ENCODE measurements at regions not wholly inside any gene's neighbourhood (a gene's known extent, or its start where the extent isn't known, plus 50 kb on each side); places are given as distances from the start of the nearest gene placed in this dataset.

DNA sequence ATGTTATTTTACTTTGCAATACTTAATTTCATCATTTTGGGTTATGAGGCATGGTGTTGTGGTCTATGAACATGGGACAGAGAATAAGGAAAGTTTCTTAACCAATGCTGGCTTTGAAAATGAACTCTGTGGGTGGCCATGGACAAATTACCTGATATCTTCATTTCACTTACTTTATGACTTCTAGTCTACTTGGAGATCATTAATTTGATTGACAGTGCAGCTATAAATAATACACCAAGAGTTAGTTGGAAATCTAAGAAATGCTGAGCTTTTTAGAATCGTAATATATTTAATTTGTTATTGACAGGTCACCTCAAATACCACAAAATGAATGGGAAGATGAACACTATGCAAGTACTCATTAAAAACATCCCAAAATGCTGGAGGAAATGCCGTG is 140.4 kb downstream of the CENPW start:
- no peak overlapping the region for H3K4ac ChIP-seq (ENCODE audit: low read depth in 1 of 2, low read length in 2 of 2)
- no peak overlapping the region for H2AK5ac ChIP-seq (ENCODE audit: low read length, severe bottlenecking)
- no CpG with 5 or more reads among the region's 2 CpGs for WGBS
- DNase-seq, result no peak
- H3K23ac ChIP-seq (ENCODE audit: low read length in 2 of 2), result no peak overlapping the region
- H3K36me3 ChIP-seq (ENCODE audit: control insufficient read depth in 1 of 2, insufficient read depth in 2 of 2, low read depth in 1 of 2, low read length in 2 of 2), result no peaks in the 10 kb centered on the region
- H2BK15ac ChIP-seq (ENCODE audit: low read depth, poor library complexity, severe bottlenecking), result no peak overlapping the region
- H2BK120ac ChIP-seq (ENCODE audit: low read depth, low read length), result no peak overlapping the region
- no peak overlapping the region for H4K91ac ChIP-seq (ENCODE audit: low read length)
- H4K8ac ChIP-seq (ENCODE audit: low read length), result no peak overlapping the region
- H3K14ac ChIP-seq (ENCODE audit: low read length in 2 of 2), result no peak overlapping the region
- H3K27ac ChIP-seq (ENCODE audit: low read length, poor library complexity, severe bottlenecking), result no peak overlapping the region
- H3K18ac ChIP-seq (ENCODE audit: low read depth in 1 of 2, low read length in 2 of 2), result no peak overlapping the region
- H3K79me1 ChIP-seq (replicated peaks; ENCODE audit: low read length, poor library complexity, severe bottlenecking), result no peaks in the 10 kb centered on the region
- no peaks in the 10 kb centered on the region for H3K4me1 ChIP-seq (ENCODE audit: control insufficient read depth, insufficient read depth, low read depth, low read length)
- H3K27me3 ChIP-seq (ENCODE audit: control insufficient read depth in 1 of 2, insufficient read depth in 1 of 2, low read length in 2 of 2), result no peaks in the 10 kb centered on the region
- H2BK12ac ChIP-seq (ENCODE audit: low read length in 2 of 2), result no peak overlapping the region
- H3K4me2 ChIP-seq (ENCODE audit: low read length, poor library complexity, severe bottlenecking), result no peak overlapping the region
- no peak overlapping the region for H2AFZ ChIP-seq (ENCODE audit: low read depth, low read length)
- H2BK5ac ChIP-seq (ENCODE audit: low read depth, low read length, poor library complexity, severe bottlenecking), result no peak overlapping the region
- no peaks in the 10 kb centered on the region for H3K9me3 ChIP-seq (ENCODE audit: control insufficient read depth, low read length)
- H3K9ac ChIP-seq (ENCODE audit: low read length), result no peak overlapping the region
- no peak overlapping the region for H3K4me3 ChIP-seq (ENCODE audit: insufficient read depth in 1 of 2, low read depth in 1 of 2, low read length in 2 of 2)

DNA sequence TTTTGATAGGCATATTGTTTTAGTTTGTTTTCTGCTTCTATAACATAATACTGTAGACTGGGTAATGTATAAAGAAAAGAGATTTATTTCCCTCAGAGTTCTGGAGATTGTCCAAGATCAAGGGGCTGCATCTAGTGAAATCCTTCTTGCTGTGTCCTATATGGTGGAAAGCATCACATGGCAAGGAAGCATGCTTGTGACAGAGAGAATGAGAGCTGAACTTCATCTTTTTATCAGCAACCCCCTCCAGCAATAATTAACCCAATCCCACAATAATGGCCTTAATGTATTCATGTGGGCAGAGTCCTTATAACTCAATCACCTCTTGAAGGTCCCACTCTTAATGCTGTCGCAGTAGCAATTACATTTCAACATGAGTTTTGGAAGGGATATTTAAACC is 141.4 kb downstream of the CENPW start:
- H4K91ac ChIP-seq (ENCODE audit: low read length), result no peak overlapping the region
- no peak overlapping the region for H2BK15ac ChIP-seq (ENCODE audit: low read depth, poor library complexity, severe bottlenecking)
- no peak overlapping the region for H2BK12ac ChIP-seq (ENCODE audit: low read length in 2 of 2)
- no peak overlapping the region for H3K18ac ChIP-seq (ENCODE audit: low read depth in 1 of 2, low read length in 2 of 2)
- H3K9me3 ChIP-seq (ENCODE audit: control insufficient read depth, low read length), result peaks cover 5% of the 10 kb centered on the region
- DNase-seq, result no peak
- H3K9ac ChIP-seq (ENCODE audit: low read length), result no peak overlapping the region
- no peak overlapping the region for H2BK120ac ChIP-seq (ENCODE audit: low read depth, low read length)
- H3K36me3 ChIP-seq (ENCODE audit: control insufficient read depth in 1 of 2, insufficient read depth in 2 of 2, low read depth in 1 of 2, low read length in 2 of 2), result no peaks in the 10 kb centered on the region
- no peak overlapping the region for H3K27ac ChIP-seq (ENCODE audit: low read length, poor library complexity, severe bottlenecking)
- H3K4me2 ChIP-seq (ENCODE audit: low read length, poor library complexity, severe bottlenecking), result no peak overlapping the region
- no peaks in the 10 kb centered on the region for H3K27me3 ChIP-seq (ENCODE audit: control insufficient read depth in 1 of 2, insufficient read depth in 1 of 2, low read length in 2 of 2)
- no peak overlapping the region for H2AK5ac ChIP-seq (ENCODE audit: low read length, severe bottlenecking)
- no peak overlapping the region for H2AFZ ChIP-seq (ENCODE audit: low read depth, low read length)
- H2BK5ac ChIP-seq (ENCODE audit: low read depth, low read length, poor library complexity, severe bottlenecking), result no peak overlapping the region
- H3K4ac ChIP-seq (ENCODE audit: low read depth in 1 of 2, low read length in 2 of 2), result no peak overlapping the region
- no peak overlapping the region for H4K8ac ChIP-seq (ENCODE audit: low read length)
- no peak overlapping the region for H3K23ac ChIP-seq (ENCODE audit: low read length in 2 of 2)
- H3K79me1 ChIP-seq (replicated peaks; ENCODE audit: low read length, poor library complexity, severe bottlenecking), result no peaks in the 10 kb centered on the region
- no peak overlapping the region for H3K4me3 ChIP-seq (ENCODE audit: insufficient read depth in 1 of 2, low read depth in 1 of 2, low read length in 2 of 2)
- H3K14ac ChIP-seq (ENCODE audit: low read length in 2 of 2), result no peak overlapping the region
- no CpG with 5 or more reads among the region's 1 CpG for WGBS
- H3K4me1 ChIP-seq (ENCODE audit: control insufficient read depth, insufficient read depth, low read depth, low read length), result no peaks in the 10 kb centered on the region

GRCh38 chr6:126504792-126505191 is 164.9 kb downstream of the CENPW start:
- 99% methylated on average over 8 of the region's 9 CpGs for WGBS
- Histone ChIP-seq H4K8ac (ENCODE audit: low read length) (no peak overlapping the region), H3K27me3 (ENCODE audit: control insufficient read depth in 1 of 2, insufficient read depth in 1 of 2, low read length in 2 of 2) (no peaks in the 10 kb centered on the region), H3K27ac (ENCODE audit: low read length, poor library complexity, severe bottlenecking) (no peak overlapping the region), H2BK15ac (ENCODE audit: low read depth, poor library complexity, severe bottlenecking) (no peak overlapping the region), H3K79me1 (replicated peaks; ENCODE audit: low read length, poor library complexity, severe bottlenecking) (no peaks in the 10 kb centered on the region), H2AFZ (ENCODE audit: low read depth, low read length) (no peak overlapping the region), H3K14ac (ENCODE audit: low read length in 2 of 2) (no peak overlapping the region), H2BK120ac (ENCODE audit: low read depth, low read length) (no peak overlapping the region), H2AK5ac (ENCODE audit: low read length, severe bottlenecking) (no peak overlapping the region), H3K18ac (ENCODE audit: low read depth in 1 of 2, low read length in 2 of 2) (no peak overlapping the region), H3K23ac (ENCODE audit: low read length in 2 of 2) (no peak overlapping the region), H3K9ac (ENCODE audit: low read length) (no peak overlapping the region), H3K4me1 (ENCODE audit: control insufficient read depth, insufficient read depth, low read depth, low read length) (no peaks in the 10 kb centered on the region), H3K36me3 (ENCODE audit: control insufficient read depth in 1 of 2, insufficient read depth in 2 of 2, low read depth in 1 of 2, low read length in 2 of 2) (no peaks in the 10 kb centered on the region), H2BK5ac (ENCODE audit: low read depth, low read length, poor library complexity, severe bottlenecking) (no peak overlapping the region), H3K4me2 (ENCODE audit: low read length, poor library complexity, severe bottlenecking) (no peak overlapping the region), H3K4me3 (ENCODE audit: insufficient read depth in 1 of 2, low read depth in 1 of 2, low read length in 2 of 2) (no peak overlapping the region), H4K91ac (ENCODE audit: low read length) (no peak overlapping the region), H2BK12ac (ENCODE audit: low read length in 2 of 2) (no peak overlapping the region), H3K9me3 (ENCODE audit: control insufficient read depth, low read length) (peaks cover 4% of the 10 kb centered on the region), H3K4ac (ENCODE audit: low read depth in 1 of 2, low read length in 2 of 2) (no peak overlapping the region)
- no peak for DNase-seq

- H3K9ac ChIP-seq (ENCODE audit: low read length), result no peak overlapping the region
- no peak overlapping the region for H3K4me3 ChIP-seq (ENCODE audit: insufficient read depth in 1 of 2, low read depth in 1 of 2, low read length in 2 of 2)
- H3K4me2 ChIP-seq (ENCODE audit: low read length, poor library complexity, severe bottlenecking), result no peak overlapping the region
- no peaks in the 10 kb centered on the region for H3K36me3 ChIP-seq (ENCODE audit: control insufficient read depth in 1 of 2, insufficient read depth in 2 of 2, low read depth in 1 of 2, low read length in 2 of 2)
- WGBS, result no CpG with 5 or more reads among the region's 1 CpG
- no peak overlapping the region for H2BK5ac ChIP-seq (ENCODE audit: low read depth, low read length, poor library complexity, severe bottlenecking)
- no peak overlapping the region for H3K14ac ChIP-seq (ENCODE audit: low read length in 2 of 2)
- no peak overlapping the region for H3K18ac ChIP-seq (ENCODE audit: low read depth in 1 of 2, low read length in 2 of 2)
- H2BK12ac ChIP-seq (ENCODE audit: low read length in 2 of 2), result no peak overlapping the region
- H3K27ac ChIP-seq (ENCODE audit: low read length, poor library complexity, severe bottlenecking), result no peak overlapping the region
- no peak overlapping the region for H3K23ac ChIP-seq (ENCODE audit: low read length in 2 of 2)
- no peaks in the 10 kb centered on the region for H3K27me3 ChIP-seq (ENCODE audit: control insufficient read depth in 1 of 2, insufficient read depth in 1 of 2, low read length in 2 of 2)
- no peaks in the 10 kb centered on the region for H3K4me1 ChIP-seq (ENCODE audit: control insufficient read depth, insufficient read depth, low read depth, low read length)
- H3K79me1 ChIP-seq (replicated peaks; ENCODE audit: low read length, poor library complexity, severe bottlenecking), result no peaks in the 10 kb centered on the region
- no peak overlapping the region for H2AFZ ChIP-seq (ENCODE audit: low read depth, low read length)
- H2AK5ac ChIP-seq (ENCODE audit: low read length, severe bottlenecking), result no peak overlapping the region
- no peak overlapping the region for H2BK15ac ChIP-seq (ENCODE audit: low read depth, poor library complexity, severe bottlenecking)
- no peak overlapping the region for H4K8ac ChIP-seq (ENCODE audit: low read length)
- DNase-seq, result no peak
- H3K9me3 ChIP-seq (ENCODE audit: control insufficient read depth, low read length), result peaks cover under 1% of the 10 kb centered on the region
- no peak overlapping the region for H3K4ac ChIP-seq (ENCODE audit: low read depth in 1 of 2, low read length in 2 of 2)
- H2BK120ac ChIP-seq (ENCODE audit: low read depth, low read length), result no peak overlapping the region
- H4K91ac ChIP-seq (ENCODE audit: low read length), result no peak overlapping the region
Measured at GRCh38 chr6:126513198-126513597, 173.3 kb downstream of the CENPW start.

Measured in mesenchymal stem cell (in vitro differentiated cells and primary cell).